ENCODE measurements at regions not wholly inside any gene's neighbourhood (a gene's known extent, or its start where the extent isn't known, plus 50 kb on each side); places are given as distances from the start of the nearest gene placed in this dataset.

DNA sequence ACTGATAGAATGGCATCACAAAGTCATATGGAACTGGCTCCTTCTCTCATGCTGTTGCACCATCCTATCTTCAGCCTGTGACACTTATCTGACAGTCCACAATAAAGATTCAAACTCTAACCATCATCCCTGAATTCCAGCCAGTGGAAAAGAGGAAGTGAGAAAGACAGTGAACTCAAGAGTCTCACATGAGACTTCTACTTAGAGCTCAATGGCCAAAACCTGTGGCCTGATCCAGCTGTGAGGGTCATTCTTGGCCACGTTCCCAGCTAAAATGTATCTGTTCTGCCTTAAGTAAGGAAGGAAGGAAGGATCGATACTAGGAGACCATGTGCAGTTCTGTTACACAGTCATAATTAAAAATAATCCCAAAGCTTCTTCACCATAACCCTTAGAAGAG, 73.6 kb downstream of the RND3 start:
- Histone ChIP-seq H3K27me3 (ENCODE audit: control insufficient read depth, extremely low read depth, insufficient read depth, low read length) (no peaks in the 10 kb centered on the region), H3K4me2 (ENCODE audit: control insufficient read depth, extremely low read depth, insufficient read depth, low read depth, low read length) (no peak overlapping the region), H3K4me1 (ENCODE audit: control insufficient read depth, extremely low read depth, insufficient read depth, low read length) (no peaks in the 10 kb centered on the region), H3K36me3 (ENCODE audit: control insufficient read depth in 2 of 2, extremely low read depth in 1 of 2, insufficient read depth in 2 of 2, low read length in 2 of 2) (no peaks in the 10 kb centered on the region), H2AFZ (ENCODE audit: control insufficient read depth, low read length) (no peak overlapping the region), H3K79me2 (ENCODE audit: control insufficient read depth, insufficient read depth, low read length) (no peaks in the 10 kb centered on the region), H3K4me3 (ENCODE audit: control insufficient read depth in 2 of 3, extremely low read depth in 1 of 3, insufficient read depth in 2 of 3, low read depth in 1 of 3, low read length in 3 of 3) (no peak overlapping the region), H3K9me3 (ENCODE audit: control insufficient read depth, low read depth, low read length) (no peaks in the 10 kb centered on the region), H3K9me1 (ENCODE audit: control insufficient read depth, extremely low read depth, insufficient read depth, low read length) (no peaks in the 10 kb centered on the region), H4K20me1 (ENCODE audit: control insufficient read depth, extremely low read depth, insufficient read depth, low read length) (no peaks in the 10 kb centered on the region), H3K9ac (ENCODE audit: control insufficient read depth, extremely low read depth, insufficient read depth, low read length) (no peak overlapping the region), H3K27ac (ENCODE audit: control insufficient read depth, insufficient read depth, low read length) (no peak overlapping the region)
- no peak for TF ChIP-seq EZH2 (IDR thresholded peaks at IDR 0.05; ENCODE audit: low read length)
- no peak for TF ChIP-seq CTCF (optimal IDR thresholded peaks at IDR 0.05 in 1 of 3, IDR thresholded peaks at IDR 0.05 in 1 of 3, conservative IDR thresholded peaks at IDR 0.05 in 1 of 3; ENCODE audit: extremely low read depth in 1 of 3, insufficient read depth in 2 of 3, low read length in 3 of 3)
- DNase-seq (ENCODE audit: low read depth, low spot score) = no peak
- no peak for FAIRE-seq
- dilution Hi-C loops (cut with MboI; ENCODE audit: extremely low pct_ligation_motif_present, low sequenced_read_pairs) = no loop called here

DNA sequence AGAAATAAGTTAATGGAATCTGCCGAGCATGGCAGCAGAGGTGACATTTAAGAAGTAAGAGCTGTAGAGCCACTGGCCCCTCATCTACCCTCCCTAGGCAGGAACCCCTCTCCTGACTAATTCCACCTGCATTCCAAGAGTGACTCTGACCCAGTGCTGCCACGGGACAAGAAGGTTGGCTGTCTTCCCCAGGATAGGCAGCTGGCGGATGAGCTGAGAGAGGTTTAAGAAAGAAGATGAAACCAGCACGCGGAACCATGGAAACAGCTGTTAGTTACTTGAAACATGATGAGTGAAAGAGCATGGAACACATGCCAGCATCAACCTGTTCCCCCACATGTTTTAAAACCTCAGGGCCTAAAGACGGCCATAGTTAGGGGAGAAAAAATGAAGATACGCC, 74.1 kb downstream of the RND3 start:
- Histone ChIP-seq H3K9ac (ENCODE audit: control insufficient read depth, extremely low read depth, insufficient read depth, low read length) (no peak overlapping the region), H3K36me3 (ENCODE audit: control insufficient read depth in 2 of 2, extremely low read depth in 1 of 2, insufficient read depth in 2 of 2, low read length in 2 of 2) (no peaks in the 10 kb centered on the region), H3K9me3 (ENCODE audit: control insufficient read depth, low read depth, low read length) (no peaks in the 10 kb centered on the region), H3K27ac (ENCODE audit: control insufficient read depth, insufficient read depth, low read length) (no peak overlapping the region), H2AFZ (ENCODE audit: control insufficient read depth, low read length) (no peak overlapping the region), H3K4me1 (ENCODE audit: control insufficient read depth, extremely low read depth, insufficient read depth, low read length) (no peaks in the 10 kb centered on the region), H3K4me3 (ENCODE audit: control insufficient read depth in 2 of 3, extremely low read depth in 1 of 3, insufficient read depth in 2 of 3, low read depth in 1 of 3, low read length in 3 of 3) (no peak overlapping the region), H3K27me3 (ENCODE audit: control insufficient read depth, extremely low read depth, insufficient read depth, low read length) (no peaks in the 10 kb centered on the region), H3K4me2 (ENCODE audit: control insufficient read depth, extremely low read depth, insufficient read depth, low read depth, low read length) (no peak overlapping the region), H3K79me2 (ENCODE audit: control insufficient read depth, insufficient read depth, low read length) (no peaks in the 10 kb centered on the region), H4K20me1 (ENCODE audit: control insufficient read depth, extremely low read depth, insufficient read depth, low read length) (no peaks in the 10 kb centered on the region), H3K9me1 (ENCODE audit: control insufficient read depth, extremely low read depth, insufficient read depth, low read length) (no peaks in the 10 kb centered on the region)
- DNase-seq (ENCODE audit: low read depth, low spot score) (no peak), FAIRE-seq (no peak)
- TF ChIP-seq CTCF (optimal IDR thresholded peaks at IDR 0.05 in 1 of 3, IDR thresholded peaks at IDR 0.05 in 1 of 3, conservative IDR thresholded peaks at IDR 0.05 in 1 of 3; ENCODE audit: extremely low read depth in 1 of 3, insufficient read depth in 2 of 3, low read length in 3 of 3) (no peak), EZH2 (IDR thresholded peaks at IDR 0.05; ENCODE audit: low read length) (no peak)
- dilution Hi-C loops (cut with MboI; ENCODE audit: extremely low pct_ligation_motif_present, low sequenced_read_pairs) = no loop called here

Measured in keratinocyte (primary cell).